WERI-Rb-1 (cell line): ENCODE measurements at regions not wholly inside any gene's neighbourhood (a gene's known extent, or its start where the extent isn't known, plus 50 kb on each side); places are given as distances from the start of the nearest gene placed in this dataset.

Experiments
- DNase-seq: peaks from one replicate; pipeline ENCODE4 v3.0.0-alpha.2; 2020
- H3K27ac ChIP-seq: fragments of 250-450 bp; sonication (Bioruptor Pico); 2 replicates; pipeline ENCODE4 v1.5.1; 2020; ENCODE audit warnings: mild to moderate bottlenecking, moderate library complexity
- H3K27me3 ChIP-seq: fragments of 250-450 bp; sonication (Bioruptor Pico); 2 replicates; pipeline ENCODE4 v1.5.1; 2021; ENCODE audit warnings: mild to moderate bottlenecking, low read depth, moderate library complexity; ENCODE audit not compliant: insufficient read depth, severe bottlenecking
- H3K36me3 ChIP-seq: fragments of 250-450 bp; sonication (Bioruptor Pico); 2 replicates; pipeline ENCODE4 v1.5.1; 2020; ENCODE audit warnings: mild to moderate bottlenecking, moderate library complexity
- H3K4me3 ChIP-seq: 2 replicates; pipeline ENCODE4 v1.5.1; 2011; ENCODE audit warnings: low read depth, mild to moderate bottlenecking, control low read depth, low read length
- H3K9me3 ChIP-seq: fragments of 250-450 bp; sonication (Bioruptor Pico); 2 replicates; pipeline ENCODE4 v1.5.1; 2021; ENCODE audit warnings: mild to moderate bottlenecking, moderate library complexity; ENCODE audit not compliant: severe bottlenecking
- CTCF ChIP-seq: IDR thresholded peaks from 2 replicates; pipeline ENCODE4 v1.5.1; 2011; ENCODE audit warnings: low read depth, mild to moderate bottlenecking, control low read depth, inconsistent platforms, low read length

GRCh38 chr3:148092624-148093347 lies 604.9 kb upstream of the AGTR1 start:
- Histone ChIP-seq H3K27ac (no peak overlapping the region), H3K36me3 (no peaks in the 10 kb centered on the region), H3K4me3 (no peak overlapping the region), H3K27me3 (no peaks in the 10 kb centered on the region), H3K9me3 (no peaks in the 10 kb centered on the region)
- no peak for TF ChIP-seq CTCF
- no peak for DNase-seq

GRCh38 chr3:148093753-148094152 lies 604.0 kb upstream of the AGTR1 start:
- Histone ChIP-seq H3K27me3 (no peaks in the 10 kb centered on the region), H3K27ac (no peak overlapping the region), H3K36me3 (no peaks in the 10 kb centered on the region), H3K4me3 (no peak overlapping the region), H3K9me3 (no peaks in the 10 kb centered on the region)
- no peak for DNase-seq
- no peak for TF ChIP-seq CTCF

- no peak for DNase-seq
- no peaks in the 10 kb centered on the region for H3K9me3 ChIP-seq
- H3K27me3 ChIP-seq = no peaks in the 10 kb centered on the region
- no peaks in the 10 kb centered on the region for H3K36me3 ChIP-seq
- no peak for TF ChIP-seq CTCF
- H3K27ac ChIP-seq = no peak overlapping the region
- H3K4me3 ChIP-seq = no peak overlapping the region
These were observed 601.7 kb upstream of the AGTR1 start for GRCh38 chr3:148095962-148096361.

- Histone ChIP-seq H3K4me3 (no peak overlapping the region), H3K27me3 (no peaks in the 10 kb centered on the region), H3K27ac (no peak overlapping the region), H3K9me3 (no peaks in the 10 kb centered on the region), H3K36me3 (no peaks in the 10 kb centered on the region)
- DNase-seq = no peak
- TF ChIP-seq CTCF = no peak
These were observed 597.2 kb upstream of the AGTR1 start for GRCh38 chr3:148100476-148100875.

- H3K4me3 ChIP-seq = no peak overlapping the region
- DNase-seq = no peak
- H3K27me3 ChIP-seq = no peaks in the 10 kb centered on the region
- no peaks in the 10 kb centered on the region for H3K36me3 ChIP-seq
- H3K27ac ChIP-seq = no peak overlapping the region
- TF ChIP-seq CTCF = no peak
- no peaks in the 10 kb centered on the region for H3K9me3 ChIP-seq
These were observed 596.6 kb upstream of the AGTR1 start for GRCh38 chr3:148101061-148101460.

GRCh38 chr3:148102156-148102555 lies 595.5 kb upstream of the AGTR1 start:
- no peaks in the 10 kb centered on the region for H3K27me3 ChIP-seq
- no peak overlapping the region for H3K27ac ChIP-seq
- DNase-seq = no peak
- no peaks in the 10 kb centered on the region for H3K36me3 ChIP-seq
- TF ChIP-seq CTCF = no peak
- H3K4me3 ChIP-seq = no peak overlapping the region
- H3K9me3 ChIP-seq = no peaks in the 10 kb centered on the region
